ENCODE measurements at regions not wholly inside any gene's neighbourhood (a gene's known extent, or its start where the extent isn't known, plus 50 kb on each side); places are given as distances from the start of the nearest gene placed in this dataset.

GRCh38 chr15:62592920-62593319, 427.8 kb upstream of the C2CD4B start:
- TF ChIP-seq CTCF (IDR thresholded peaks at IDR 0.05; ENCODE audit: low read depth, low read length): no peak
- no peak for TF ChIP-seq EZH2phosphoT487 (IDR thresholded peaks at IDR 0.05; ENCODE audit: low read depth)

Data from OCI-LY3 (cell line).